HG03432 (cell line): ENCODE measurements at regions not wholly inside any gene's neighbourhood (a gene's known extent, or its start where the extent isn't known, plus 50 kb on each side); places are given as distances from the start of the nearest gene placed in this dataset.
"Not testable (repeated sequence)": the region's sequence is repeated elsewhere in the genome, so short reads cannot be mapped to it uniquely, and the experiment has no call there.

Experiments
- ATAC-seq: cut with Tn5 transposase; IDR thresholded peaks from one replicate; pipeline ENCODE4 v1.9.1; 2021; ENCODE audit warnings: mild to moderate bottlenecking, moderate library complexity; ENCODE audit not compliant: unreplicated experiment

DNA sequence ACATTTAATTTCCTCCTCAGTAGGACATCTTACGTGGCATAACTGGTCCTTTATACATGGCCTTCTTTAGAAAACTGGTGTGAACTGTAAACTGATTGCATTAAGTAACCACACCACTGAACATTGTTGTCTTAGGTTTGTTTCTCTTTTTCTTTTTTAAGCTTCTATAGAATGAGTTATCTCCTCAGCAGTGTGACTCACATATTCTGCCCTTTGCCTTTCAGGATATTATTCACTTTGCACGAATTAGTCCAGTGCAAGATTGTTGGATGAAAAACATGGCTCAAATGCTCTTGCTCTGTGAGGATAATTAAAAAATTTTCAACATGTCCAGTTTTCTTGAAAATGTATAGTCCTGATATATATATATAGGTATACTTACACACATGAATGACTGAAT lies 147.6 kb downstream of the KBTBD8 start:
- no peak for ATAC-seq

GRCh38 chr3:67154429-67154828 lies 156.3 kb downstream of the KBTBD8 start:
- ATAC-seq, result no peak

GRCh38 chr3:67167481-67167880 lies 169.4 kb downstream of the KBTBD8 start:
- ATAC-seq, result no peak

DNA sequence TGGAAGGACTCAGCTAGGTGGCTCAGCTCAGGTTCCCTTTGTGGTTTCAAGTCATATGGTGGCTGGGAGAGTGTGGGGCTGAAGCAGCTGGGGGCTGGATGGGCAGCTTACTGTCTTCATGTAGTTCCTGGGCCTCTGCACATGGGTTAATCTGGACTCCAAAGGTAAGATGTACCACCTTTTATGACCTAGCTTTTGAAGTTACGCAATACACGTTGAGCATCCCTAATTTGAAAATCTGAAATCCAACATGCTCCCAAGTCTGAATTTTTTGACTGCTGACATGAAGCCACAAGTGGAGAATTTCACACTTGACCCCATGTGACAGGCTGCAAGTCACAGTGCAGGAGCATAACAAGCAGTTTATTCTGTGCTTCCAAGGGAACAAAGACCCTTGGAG lies 173.7 kb downstream of the KBTBD8 start:
- no peak for ATAC-seq

- ATAC-seq, result not testable (repeated sequence)
Observed at GRCh38 chr3:67173130-67173529, 175.0 kb downstream of the KBTBD8 start.

DNA sequence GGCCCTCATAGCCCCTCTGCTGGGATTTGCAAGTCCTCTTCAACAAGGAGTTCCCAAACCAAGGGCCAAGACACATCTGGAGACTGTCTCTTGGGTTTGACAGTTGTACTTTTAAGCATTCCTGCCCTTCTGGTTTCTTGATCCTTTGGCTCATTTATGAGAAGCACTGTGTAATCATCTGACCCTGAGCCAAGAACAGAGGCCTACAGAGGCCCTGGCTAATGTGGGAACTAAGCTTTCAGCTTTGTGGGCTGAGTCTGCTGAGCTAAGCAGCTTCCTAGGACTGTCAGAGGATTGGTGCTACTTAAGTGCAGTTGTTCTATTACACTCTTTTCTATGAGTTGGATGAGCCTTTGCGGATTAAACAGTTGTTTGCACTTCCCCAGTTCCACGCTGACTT lies 178.3 kb downstream of the KBTBD8 start:
- no peak for ATAC-seq

- no peak for ATAC-seq
Observed at GRCh38 chr3:67192466-67192865, 194.4 kb downstream of the KBTBD8 start.

DNA sequence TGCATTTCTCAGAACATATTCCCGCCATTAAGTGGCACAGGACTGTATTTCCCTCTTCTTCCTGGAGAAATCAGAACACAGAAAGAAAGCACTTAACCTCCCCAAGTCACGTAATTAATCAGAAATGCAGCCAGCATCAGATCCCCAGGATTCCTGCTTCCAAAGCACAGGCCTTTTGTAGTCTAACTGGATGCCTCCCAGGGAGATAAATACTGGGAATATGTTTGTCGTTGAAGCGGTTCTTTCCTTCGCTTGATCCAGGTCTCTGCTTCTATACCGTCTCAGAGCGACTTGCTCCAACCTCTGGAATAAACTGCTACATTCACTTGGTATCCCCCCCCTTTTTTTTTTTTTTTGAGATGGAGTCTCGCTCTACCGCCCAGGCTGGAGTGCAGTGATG lies 198.6 kb downstream of the KBTBD8 start:
- ATAC-seq, result no peak

GRCh38 chr3:67198374-67198773 lies 200.3 kb downstream of the KBTBD8 start:
- ATAC-seq, result no peak

DNA sequence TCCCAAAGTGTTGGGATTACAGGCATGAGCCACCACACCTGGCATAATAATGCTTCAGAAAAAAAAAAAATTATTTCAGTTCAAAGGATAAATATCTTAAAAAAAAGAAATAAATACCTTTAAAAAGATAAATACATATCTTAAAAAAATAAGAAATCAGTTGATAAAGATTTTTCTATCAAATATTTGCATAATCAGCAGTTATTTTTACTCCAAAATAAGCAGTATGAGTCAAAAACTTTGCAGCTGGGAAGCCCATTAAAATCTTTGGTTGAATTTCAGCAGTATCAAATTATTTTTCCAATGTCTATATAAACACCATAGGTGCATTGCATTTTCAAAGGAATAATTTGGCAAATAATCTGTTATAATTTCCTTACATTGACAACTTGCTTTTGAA lies 202.5 kb downstream of the KBTBD8 start:
- no peak for ATAC-seq

DNA sequence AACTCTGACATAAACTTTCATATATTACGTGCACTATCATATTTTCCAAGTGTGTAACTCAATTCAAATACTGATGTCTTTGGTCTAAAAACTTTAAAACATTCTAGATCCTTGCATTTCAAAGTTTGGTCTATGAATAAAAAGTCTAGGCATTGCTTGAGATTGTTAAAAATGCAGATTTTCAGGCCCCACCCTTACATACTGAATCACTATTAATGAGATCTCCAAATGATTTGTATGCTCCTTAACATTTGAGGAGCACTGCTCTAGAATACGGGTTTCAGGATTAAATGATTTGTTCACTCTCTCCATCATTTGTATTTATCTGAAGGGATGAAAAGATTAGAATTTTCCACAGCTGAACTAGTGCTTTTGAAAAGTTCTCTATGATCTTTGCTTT lies 202.9 kb downstream of the KBTBD8 start:
- ATAC-seq, result no peak

- no peak for ATAC-seq
Observed at GRCh38 chr3:67202053-67202452, 203.9 kb downstream of the KBTBD8 start.

DNA sequence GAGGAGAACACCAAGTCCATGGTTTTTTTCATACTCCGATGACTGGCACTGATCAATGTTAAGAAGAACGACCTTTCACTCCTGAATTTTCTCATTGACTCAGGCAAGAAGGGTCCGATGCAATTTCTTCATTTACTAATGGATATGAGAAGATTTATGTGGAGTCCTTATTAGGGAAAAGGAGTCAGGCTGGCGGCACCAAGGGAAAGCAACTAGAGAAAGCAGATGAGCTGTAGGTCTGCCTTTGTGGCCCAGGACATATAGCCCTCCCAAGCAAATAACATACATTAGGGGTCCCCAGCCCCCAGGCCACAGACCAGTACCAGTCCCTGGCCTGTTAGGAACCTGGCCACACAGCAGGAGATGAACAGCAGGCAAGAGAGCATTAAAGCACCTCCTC lies 206.8 kb downstream of the KBTBD8 start:
- no peak for ATAC-seq

DNA sequence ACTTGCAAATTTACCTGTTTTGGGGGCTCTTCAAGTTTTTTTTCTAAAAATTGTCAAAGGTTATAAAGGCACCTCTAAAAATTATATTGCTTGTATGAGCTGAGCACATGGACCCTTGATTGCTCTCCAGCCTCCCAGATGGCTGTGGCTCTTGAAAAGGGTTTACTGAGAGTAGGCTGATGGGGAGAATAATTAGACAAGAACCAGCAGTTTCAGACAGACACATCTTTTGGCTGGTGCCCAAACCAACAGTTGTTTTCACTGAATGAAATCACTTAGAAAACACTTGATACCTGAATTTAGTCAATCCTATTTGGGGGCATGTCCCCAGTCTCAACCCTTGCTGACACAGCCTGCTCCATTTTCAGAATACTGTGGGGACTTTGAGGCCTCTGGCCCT lies 217.6 kb downstream of the KBTBD8 start:
- no peak for ATAC-seq

- ATAC-seq, result no peak
Observed at GRCh38 chr3:67227030-67227429, 228.9 kb downstream of the KBTBD8 start.

GRCh38 chr3:67228136-67228535 lies 230.0 kb downstream of the KBTBD8 start:
- no peak for ATAC-seq

GRCh38 chr3:67232642-67233041 lies 234.5 kb downstream of the KBTBD8 start:
- ATAC-seq, result no peak

- ATAC-seq, result no peak
Observed at GRCh38 chr3:67239353-67239752, 241.2 kb downstream of the KBTBD8 start.

DNA sequence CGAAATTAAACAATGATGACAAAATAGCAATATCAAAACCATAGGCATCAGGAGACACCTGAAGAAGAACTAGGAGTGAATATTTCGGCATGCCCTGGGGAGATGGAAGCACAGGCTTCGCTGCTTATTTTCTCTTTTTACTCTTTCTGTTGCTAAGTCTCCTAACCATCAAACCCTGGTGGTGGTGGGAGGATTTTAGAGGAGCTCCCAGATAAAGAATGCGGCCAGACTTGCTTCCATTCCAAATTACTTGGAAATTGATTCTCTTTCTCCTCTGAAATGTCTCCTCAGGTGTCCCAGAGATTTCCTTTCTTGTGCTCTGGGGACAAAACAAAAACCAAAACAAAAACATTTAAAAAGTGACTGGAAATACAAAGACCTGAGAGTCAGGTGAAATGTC lies 243.0 kb downstream of the KBTBD8 start:
- no peak for ATAC-seq

GRCh38 chr3:67244130-67244529 lies 246.0 kb downstream of the KBTBD8 start:
- no peak for ATAC-seq

- ATAC-seq, result no peak
Observed at GRCh38 chr3:67245545-67245944, 247.4 kb downstream of the KBTBD8 start.

- no peak for ATAC-seq
Observed at GRCh38 chr3:67248726-67249125, 250.6 kb downstream of the KBTBD8 start.

GRCh38 chr3:67252906-67253305 lies 254.8 kb downstream of the KBTBD8 start:
- not testable (repeated sequence) for ATAC-seq
